ENCODE measurements at regions not wholly inside any gene's neighbourhood (a gene's known extent, or its start where the extent isn't known, plus 50 kb on each side); places are given as distances from the start of the nearest gene placed in this dataset.
"Not testable (repeated sequence)": the region's sequence is repeated elsewhere in the genome, so short reads cannot be mapped to it uniquely, and the experiment has no call there.

- Histone ChIP-seq H3K9me3 (ENCODE audit: insufficient read depth, low read length) (peaks cover 5% of the 10 kb centered on the region; the same call in 1 of the 2 replicates), H3K4me3 (ENCODE audit: insufficient read depth, low read length, poor library complexity, severe bottlenecking) (no peak overlapping the region), H3K9me2 (replicated peaks; ENCODE audit: insufficient read depth, low read length) (no peaks in the 10 kb centered on the region), H3K79me2 (ENCODE audit: insufficient read depth, low read length) (no peaks in the 10 kb centered on the region), H2AFZ (ENCODE audit: low read depth, low read length, severe bottlenecking) (no peak overlapping the region), H3K27ac (ENCODE audit: low read depth, low read length) (no peak overlapping the region), H4K20me1 (ENCODE audit: low read depth, low read length) (no peaks in the 10 kb centered on the region), H3K36me3 (ENCODE audit: low read length) (no peaks in the 10 kb centered on the region), H3K4me2 (ENCODE audit: low read depth, low read length, poor library complexity, severe bottlenecking) (no peak overlapping the region), H3F3A (ENCODE audit: insufficient read depth) (no peaks in the 10 kb centered on the region), H3K27me3 (ENCODE audit: low read length) (no peaks in the 10 kb centered on the region), H3K9ac (ENCODE audit: low read length) (no peak overlapping the region)
- TF ChIP-seq CTCF (IDR thresholded peaks at IDR 0.05; ENCODE audit: insufficient read depth, low read length, poor library complexity, severe bottlenecking) (no peak), EZH2phosphoT487 (conservative IDR thresholded peaks at IDR 0.05; ENCODE audit: low read length) (no peak)
Measured at GRCh38 chr18:56282234-56283104, 355.9 kb downstream of the TXNL1 start.

GRCh38 chr18:56279816-56280215 is 358.6 kb downstream of the TXNL1 start:
- H4K20me1 ChIP-seq (ENCODE audit: low read depth, low read length); H3F3A ChIP-seq (ENCODE audit: insufficient read depth); H3K4me2 ChIP-seq (ENCODE audit: low read depth, low read length, poor library complexity, severe bottlenecking); H2AFZ ChIP-seq (ENCODE audit: low read depth, low read length, severe bottlenecking); H3K27me3 ChIP-seq (ENCODE audit: low read length); H3K4me3 ChIP-seq (ENCODE audit: insufficient read depth, low read length, poor library complexity, severe bottlenecking); H3K79me2 ChIP-seq (ENCODE audit: insufficient read depth, low read length); H3K36me3 ChIP-seq (ENCODE audit: low read length); H3K27ac ChIP-seq (ENCODE audit: low read depth, low read length); H3K9me3 ChIP-seq (ENCODE audit: insufficient read depth, low read length); H3K9me2 ChIP-seq (replicated peaks; ENCODE audit: insufficient read depth, low read length); H3K9ac ChIP-seq (ENCODE audit: low read length): not testable (repeated sequence)

- Histone ChIP-seq H3K4me3 (ENCODE audit: insufficient read depth, low read length, poor library complexity, severe bottlenecking) (no peak overlapping the region), H3K9ac (ENCODE audit: low read length) (no peak overlapping the region), H3K27ac (ENCODE audit: low read depth, low read length) (no peak overlapping the region), H3K79me2 (ENCODE audit: insufficient read depth, low read length) (no peaks in the 10 kb centered on the region), H3K4me2 (ENCODE audit: low read depth, low read length, poor library complexity, severe bottlenecking) (no peak overlapping the region), H3K9me3 (ENCODE audit: insufficient read depth, low read length) (peaks cover 5% of the 10 kb centered on the region; the same call in 1 of the 2 replicates), H2AFZ (ENCODE audit: low read depth, low read length, severe bottlenecking) (no peak overlapping the region), H3F3A (ENCODE audit: insufficient read depth) (no peaks in the 10 kb centered on the region), H3K36me3 (ENCODE audit: low read length) (no peaks in the 10 kb centered on the region), H3K9me2 (replicated peaks; ENCODE audit: insufficient read depth, low read length) (no peaks in the 10 kb centered on the region), H4K20me1 (ENCODE audit: low read depth, low read length) (no peaks in the 10 kb centered on the region), H3K27me3 (ENCODE audit: low read length) (no peaks in the 10 kb centered on the region)
- TF ChIP-seq CTCF (IDR thresholded peaks at IDR 0.05; ENCODE audit: insufficient read depth, low read length, poor library complexity, severe bottlenecking) (no peak), EZH2phosphoT487 (conservative IDR thresholded peaks at IDR 0.05; ENCODE audit: low read length) (no peak)
Measured at GRCh38 chr18:56278421-56279003, 359.9 kb downstream of the TXNL1 start.

- TF ChIP-seq CTCF (IDR thresholded peaks at IDR 0.05; ENCODE audit: insufficient read depth, low read length, poor library complexity, severe bottlenecking) (no peak), EZH2phosphoT487 (conservative IDR thresholded peaks at IDR 0.05; ENCODE audit: low read length) (no peak)
- Histone ChIP-seq H3K79me2 (ENCODE audit: insufficient read depth, low read length) (no peaks in the 10 kb centered on the region), H4K20me1 (ENCODE audit: low read depth, low read length) (no peaks in the 10 kb centered on the region), H3K27ac (ENCODE audit: low read depth, low read length) (no peak overlapping the region), H2AFZ (ENCODE audit: low read depth, low read length, severe bottlenecking) (no peak overlapping the region), H3K9ac (ENCODE audit: low read length) (no peak overlapping the region), H3K9me3 (ENCODE audit: insufficient read depth, low read length) (peaks cover 5% of the 10 kb centered on the region; the same call in 1 of the 2 replicates), H3F3A (ENCODE audit: insufficient read depth) (no peaks in the 10 kb centered on the region), H3K4me3 (ENCODE audit: insufficient read depth, low read length, poor library complexity, severe bottlenecking) (no peak overlapping the region), H3K4me2 (ENCODE audit: low read depth, low read length, poor library complexity, severe bottlenecking) (no peak overlapping the region), H3K27me3 (ENCODE audit: low read length) (no peaks in the 10 kb centered on the region), H3K36me3 (ENCODE audit: low read length) (no peaks in the 10 kb centered on the region), H3K9me2 (replicated peaks; ENCODE audit: insufficient read depth, low read length) (no peaks in the 10 kb centered on the region)
Measured at GRCh38 chr18:56276466-56276865, 361.9 kb downstream of the TXNL1 start.

All from SU-DHL-6 (cell line).